GM20431 (cell line): ENCODE measurements at regions not wholly inside any gene's neighbourhood (a gene's known extent, or its start where the extent isn't known, plus 50 kb on each side); places are given as distances from the start of the nearest gene placed in this dataset.

Experiments
- in situ Hi-C: fragments of 300-500 bp; cut with MseI, MboI; formaldehyde crosslinking; loops from one replicate; pipeline ENCODE4 v1.15.0; 2020; ENCODE audit warnings: low sequenced_read_pairs; ENCODE audit not compliant: unreplicated experiment

DNA sequence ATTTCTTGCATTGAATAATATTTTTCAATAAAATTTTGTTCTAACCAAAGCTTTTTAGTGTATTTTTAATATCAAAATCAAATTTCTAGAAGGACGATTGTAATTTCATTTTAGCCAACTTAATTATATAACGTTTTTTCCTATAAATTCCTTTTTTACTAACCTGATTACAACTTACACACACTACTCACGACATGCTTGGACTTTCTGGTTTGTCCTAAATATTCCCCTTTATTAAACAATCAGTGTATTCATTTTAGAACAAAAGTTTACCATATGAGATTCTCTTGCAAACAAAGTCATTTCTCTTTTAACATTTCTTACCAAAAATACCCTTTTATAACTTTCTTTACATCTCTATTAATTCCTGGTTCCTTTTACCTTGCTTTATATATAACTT lies 173.7 kb downstream of the PWWP3B start:
- in situ Hi-C loops, result no loop called here

DNA sequence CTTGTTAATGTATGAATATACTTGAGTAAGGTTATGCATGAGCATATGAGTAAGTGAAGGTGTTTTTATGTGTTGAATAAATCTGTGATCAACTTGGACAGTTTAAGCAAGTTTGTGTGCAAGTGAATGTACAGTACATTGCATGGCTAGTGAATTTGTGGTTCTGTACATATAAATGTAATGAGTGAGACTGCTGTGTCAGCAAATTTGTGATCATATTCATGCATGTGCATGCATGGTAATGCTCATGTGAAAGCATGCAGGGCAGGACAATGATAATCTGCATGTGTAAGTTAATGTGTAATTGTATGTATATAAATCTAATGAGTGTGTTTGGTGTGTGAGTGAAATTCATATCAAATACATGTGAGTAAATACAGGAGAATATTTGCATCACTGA lies 188.5 kb downstream of the PWWP3B start:
- in situ Hi-C loops, result no loop called here

- in situ Hi-C loops, result no loop called here
Measured at GRCh38 chrX:106363214-106363613, 195.1 kb downstream of the PWWP3B start.

DNA sequence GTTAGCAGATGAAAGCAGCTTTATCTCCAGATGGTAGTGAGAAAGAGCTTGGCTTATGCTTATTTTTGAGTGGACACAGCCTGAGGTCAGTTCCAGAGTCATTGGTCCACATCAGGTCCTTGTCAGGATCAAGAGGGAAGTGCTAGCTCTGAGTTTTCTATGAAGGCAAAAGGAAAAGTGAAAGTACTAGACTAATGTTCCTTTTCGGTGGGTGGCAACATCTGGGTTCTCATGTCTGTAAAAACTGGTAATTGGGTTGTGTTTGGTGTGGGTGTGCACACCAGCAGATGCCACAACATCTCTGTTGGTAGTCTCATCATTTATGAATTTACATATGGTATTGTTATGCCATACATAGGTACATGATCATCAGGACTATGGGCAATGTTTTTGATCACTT lies 210.5 kb downstream of the PWWP3B start:
- in situ Hi-C loops, result no loop called here

DNA sequence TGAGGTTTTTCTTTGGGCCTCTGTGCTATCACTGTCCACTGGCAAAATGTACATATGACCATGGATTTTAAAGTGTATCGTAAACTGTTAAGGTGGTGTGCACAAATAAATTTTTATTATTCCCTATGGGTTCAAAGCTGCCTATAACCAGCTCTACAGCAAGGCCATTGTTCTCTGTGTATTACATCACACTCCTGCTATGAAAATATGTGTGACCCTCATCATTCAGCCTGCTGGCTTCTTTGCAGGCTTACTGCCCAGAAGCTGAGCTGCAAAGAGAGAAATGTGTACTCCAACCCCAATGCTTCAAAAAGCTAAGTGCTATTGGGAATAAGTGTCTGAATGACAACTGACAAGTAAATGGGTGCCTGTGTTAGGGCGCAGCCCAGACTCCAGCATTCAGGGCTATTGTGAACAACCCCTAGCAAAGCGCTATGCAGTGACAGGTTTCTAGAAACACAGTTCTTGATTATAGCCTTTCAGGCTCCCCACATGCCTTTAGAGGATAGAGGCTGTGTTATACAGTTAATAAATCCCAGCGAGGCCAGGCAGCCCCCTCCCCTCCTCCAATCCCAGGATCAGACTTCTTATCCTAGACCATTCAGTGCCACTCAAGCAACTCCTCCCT lies 220.4 kb upstream of the RADX start:
- in situ Hi-C loops, result no loop called here

DNA sequence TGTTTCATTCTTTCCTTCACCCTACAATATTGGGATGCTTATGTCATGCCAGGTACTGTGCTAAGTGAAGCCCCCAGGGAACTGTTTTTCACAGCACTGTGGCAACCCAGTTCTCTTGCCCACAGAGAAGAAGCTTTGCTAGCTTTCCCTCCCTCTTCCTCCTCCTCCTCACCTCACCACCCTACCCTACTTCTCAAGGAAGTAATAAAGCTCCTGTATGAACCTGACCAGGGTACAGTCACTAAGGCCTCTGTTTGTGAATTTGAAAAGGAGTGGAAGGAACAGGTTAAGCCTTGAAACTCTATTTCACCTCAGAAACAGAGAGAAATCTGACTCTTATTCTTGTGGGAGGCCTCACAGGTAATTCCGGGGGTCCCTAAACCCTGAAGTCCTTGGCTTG lies 219.4 kb upstream of the RADX start:
- in situ Hi-C loops, result no loop called here

GRCh38 chrX:106397788-106398538 lies 213.8 kb upstream of the RADX start:
- in situ Hi-C loops, result no loop called here

DNA sequence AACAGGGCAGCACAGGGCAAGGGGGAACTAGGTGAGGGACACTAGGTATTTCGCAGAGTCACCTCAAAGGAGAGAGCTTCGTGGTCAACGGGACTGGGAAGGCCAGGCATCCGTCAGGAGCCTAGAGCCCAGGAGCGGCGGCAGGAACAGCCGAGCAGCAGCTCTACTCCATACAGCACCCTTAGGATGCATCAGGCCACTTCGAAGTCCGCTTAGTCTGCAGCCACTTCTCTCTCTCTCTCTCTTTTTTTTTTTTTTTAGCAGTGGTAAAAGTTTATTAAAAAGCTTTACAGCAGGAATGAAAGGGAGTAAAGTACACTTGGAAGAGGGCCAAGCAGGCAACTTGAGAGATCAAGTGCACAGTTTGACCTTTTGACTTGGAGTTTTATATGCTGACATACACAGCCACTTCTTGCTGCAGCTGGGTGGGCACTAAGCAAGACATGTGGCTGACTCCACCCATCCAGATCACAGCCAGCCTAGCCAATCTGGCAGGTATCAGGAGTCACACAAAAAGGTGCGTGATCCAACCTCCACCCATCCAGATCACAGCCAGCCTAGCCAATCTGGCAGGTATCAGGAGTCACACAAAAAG lies 209.7 kb upstream of the RADX start:
- in situ Hi-C loops, result no loop called here

- in situ Hi-C loops, result no loop called here
Measured at GRCh38 chrX:106404512-106404911, 207.3 kb upstream of the RADX start.

- in situ Hi-C loops, result no loop called here
Measured at GRCh38 chrX:106415276-106415895, 196.4 kb upstream of the RADX start.

DNA sequence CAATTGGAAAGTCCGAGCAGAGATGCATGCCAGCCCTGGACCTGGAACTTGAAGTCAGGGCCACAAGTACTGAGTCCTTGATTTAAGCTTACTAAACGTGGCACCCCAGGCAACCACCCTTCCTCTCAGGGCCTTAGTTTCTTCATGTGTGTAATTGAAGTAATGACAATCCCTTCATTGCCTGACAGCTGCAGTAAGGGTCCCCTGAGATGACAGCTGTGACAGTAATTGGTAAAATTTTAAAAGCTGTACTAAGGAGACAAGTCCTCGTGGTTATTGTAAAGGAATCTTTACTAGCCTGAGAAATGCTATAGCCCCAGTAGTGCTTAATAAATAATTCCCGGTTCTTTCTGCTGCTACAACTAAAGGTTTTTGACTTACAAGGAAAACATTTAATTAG lies 175.1 kb upstream of the RADX start:
- in situ Hi-C loops, result no loop called here

DNA sequence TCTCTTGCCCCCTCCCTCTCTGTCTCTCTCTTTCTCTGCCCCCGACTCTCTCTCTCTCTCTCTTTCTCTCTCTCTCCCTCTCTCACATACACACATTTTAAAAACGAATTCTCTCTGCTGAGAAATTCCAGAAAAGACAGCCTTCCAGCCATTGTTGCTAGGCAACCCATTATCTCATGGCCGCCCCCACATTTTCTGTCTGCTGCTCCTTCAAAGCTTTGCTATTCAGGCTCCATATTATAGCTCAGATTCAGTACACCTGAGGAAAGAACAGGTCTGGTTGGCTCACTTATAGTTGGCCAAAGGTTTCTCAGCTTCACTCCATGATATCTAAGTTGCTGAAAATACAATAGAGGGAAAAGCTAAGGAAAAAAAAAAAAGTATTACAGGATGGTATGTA lies 174.4 kb upstream of the RADX start:
- in situ Hi-C loops, result no loop called here

DNA sequence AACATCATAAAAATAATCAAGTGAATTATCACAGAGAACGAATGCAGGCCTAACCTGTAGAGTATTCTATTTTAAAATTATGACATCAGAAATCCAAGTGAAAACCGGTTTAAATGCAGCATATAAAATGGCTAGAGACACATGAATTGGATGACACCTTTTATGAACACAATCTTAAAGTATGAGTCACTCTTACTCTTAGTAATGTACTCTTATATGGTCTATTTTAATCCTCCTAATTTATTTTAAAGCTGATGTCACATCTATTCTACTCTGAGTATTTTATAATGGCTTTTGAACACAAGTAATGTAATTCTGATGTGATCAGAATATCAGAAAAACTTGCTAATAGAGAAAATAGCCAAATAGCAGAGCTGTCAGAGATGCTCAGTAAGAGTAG lies 161.4 kb upstream of the RADX start:
- in situ Hi-C loops, result no loop called here

GRCh38 chrX:106451933-106452332 lies 159.8 kb upstream of the RADX start:
- in situ Hi-C loops, result no loop called here

- in situ Hi-C loops, result no loop called here
Measured at GRCh38 chrX:106454991-106455390, 156.8 kb upstream of the RADX start.

- in situ Hi-C loops, result no loop called here
Measured at GRCh38 chrX:106457802-106458201, 154.0 kb upstream of the RADX start.

DNA sequence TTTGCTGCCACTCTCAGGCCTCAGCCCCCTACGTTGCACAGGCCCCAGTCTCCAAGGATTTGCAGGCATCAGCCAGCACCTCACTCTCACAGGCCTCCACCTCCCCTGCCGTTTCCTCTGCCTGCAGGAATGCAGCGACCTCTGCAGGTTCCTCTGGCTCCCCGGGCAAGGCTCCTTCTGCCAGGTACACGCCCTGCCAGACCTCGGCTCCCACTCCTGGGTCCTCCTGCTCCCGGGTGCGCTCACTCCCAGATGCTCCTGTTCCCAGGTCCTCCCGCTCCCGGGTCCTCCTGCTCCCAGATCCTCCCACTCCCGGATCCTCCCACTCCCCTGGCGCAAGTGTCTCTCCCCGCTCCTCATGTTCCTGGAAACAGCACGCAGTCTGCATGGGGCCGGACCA lies 144.4 kb upstream of the RADX start:
- in situ Hi-C loops, result no loop called here

GRCh38 chrX:106467943-106468342 lies 143.8 kb upstream of the RADX start:
- in situ Hi-C loops, result no loop called here

GRCh38 chrX:106468433-106468832 lies 143.3 kb upstream of the RADX start:
- in situ Hi-C loops, result no loop called here

- in situ Hi-C loops, result loop anchor here (25.0 kb wide), 2 partner anchors 132 to 307 kb away; partner anchors contain the start of gene RADX
Measured at GRCh38 chrX:106479920-106480319, 131.9 kb upstream of the RADX start.

- in situ Hi-C loops, result loop anchor here (25.0 kb wide), 2 partner anchors 131 to 306 kb away; partner anchors contain the start of gene RADX
Measured at GRCh38 chrX:106481341-106481740, 130.4 kb upstream of the RADX start.
